HG03045 (cell line): ENCODE measurements at regions not wholly inside any gene's neighbourhood (a gene's known extent, or its start where the extent isn't known, plus 50 kb on each side); places are given as distances from the start of the nearest gene placed in this dataset.
"Not testable (repeated sequence)": the region's sequence is repeated elsewhere in the genome, so short reads cannot be mapped to it uniquely, and the experiment has no call there.

Experiments used
- ATAC-seq: cut with Tn5 transposase; IDR thresholded peaks from one replicate; pipeline ENCODE4 v1.9.1; 2021; ENCODE audit warnings: mild to moderate bottlenecking, moderate library complexity; ENCODE audit not compliant: unreplicated experiment

DNA sequence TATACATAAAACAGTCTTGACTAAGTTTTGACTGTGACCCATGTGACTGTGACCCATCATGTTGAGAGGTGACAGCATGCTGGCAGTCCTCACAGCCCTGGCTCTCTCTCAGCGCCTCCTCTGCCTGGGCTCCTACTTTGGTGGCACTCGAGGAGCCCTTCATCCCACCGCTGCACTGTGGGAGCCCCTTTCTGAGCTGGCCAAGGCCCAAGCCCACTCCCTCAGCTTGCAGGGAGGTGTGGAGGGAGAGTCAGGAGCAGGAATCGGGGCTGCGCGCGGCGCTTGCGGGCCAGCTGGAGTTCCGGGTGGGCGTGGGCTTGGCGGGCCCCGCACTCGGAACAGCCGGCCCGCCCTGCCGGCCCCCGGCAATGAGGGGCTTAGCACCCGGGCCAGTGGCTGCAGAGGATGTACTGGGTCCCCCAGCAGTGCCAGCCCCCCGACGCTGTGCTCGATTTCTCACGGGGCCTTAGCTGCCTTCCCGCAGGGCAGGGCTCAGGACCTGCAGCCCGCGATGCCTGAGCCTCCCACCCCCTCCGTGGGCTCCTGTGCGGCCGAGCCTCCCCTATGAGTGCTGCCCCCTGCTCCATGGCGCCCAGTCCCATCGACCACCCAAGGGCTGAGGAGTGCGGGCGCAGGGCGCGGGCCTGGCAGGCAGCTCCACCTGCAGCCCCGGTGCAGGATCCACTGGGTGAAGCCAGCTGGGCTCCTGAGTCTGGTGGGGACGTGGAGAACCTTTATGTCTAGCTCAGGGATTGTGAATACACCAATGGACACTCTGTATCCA is 955.9 kb upstream of the FAT3 start:
- not testable (repeated sequence) for ATAC-seq

DNA sequence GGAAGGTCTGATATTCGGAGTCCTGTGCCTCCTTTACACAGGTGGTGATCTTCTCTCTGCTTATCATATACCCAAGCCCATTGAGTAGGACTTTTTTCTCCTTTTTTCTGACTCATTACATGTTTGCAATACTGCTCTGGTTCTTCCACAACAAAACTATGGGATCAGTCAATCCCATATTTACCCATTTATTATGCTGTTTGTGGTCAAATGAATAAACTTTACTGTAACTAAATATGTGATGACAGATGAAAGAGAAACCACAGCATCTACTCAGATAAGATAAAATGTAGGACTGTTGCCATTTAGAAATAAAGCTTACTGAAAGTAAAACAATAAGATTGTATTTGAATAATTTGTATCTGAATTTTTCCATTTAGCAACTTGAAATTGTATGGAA is 958.7 kb upstream of the FAT3 start:
- no peak for ATAC-seq

DNA sequence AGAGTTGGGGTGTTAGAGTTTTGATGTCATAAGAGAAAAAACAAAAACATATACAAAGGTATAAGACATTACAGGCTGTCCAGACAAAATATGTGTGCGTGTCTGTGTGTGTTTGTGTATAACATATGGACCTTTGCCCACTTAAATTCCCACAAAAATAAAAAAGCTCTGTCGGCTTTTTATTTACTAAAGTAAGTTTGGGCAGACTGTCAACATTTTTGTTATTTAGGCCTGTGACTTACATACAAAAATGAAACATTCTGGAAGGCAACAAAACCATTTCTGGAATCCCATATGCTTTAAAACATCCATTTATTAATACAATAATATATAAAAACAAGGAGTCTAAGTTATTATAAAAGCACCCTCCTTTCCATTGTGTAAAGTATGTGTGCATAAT is 960.1 kb upstream of the FAT3 start:
- ATAC-seq = no peak

DNA sequence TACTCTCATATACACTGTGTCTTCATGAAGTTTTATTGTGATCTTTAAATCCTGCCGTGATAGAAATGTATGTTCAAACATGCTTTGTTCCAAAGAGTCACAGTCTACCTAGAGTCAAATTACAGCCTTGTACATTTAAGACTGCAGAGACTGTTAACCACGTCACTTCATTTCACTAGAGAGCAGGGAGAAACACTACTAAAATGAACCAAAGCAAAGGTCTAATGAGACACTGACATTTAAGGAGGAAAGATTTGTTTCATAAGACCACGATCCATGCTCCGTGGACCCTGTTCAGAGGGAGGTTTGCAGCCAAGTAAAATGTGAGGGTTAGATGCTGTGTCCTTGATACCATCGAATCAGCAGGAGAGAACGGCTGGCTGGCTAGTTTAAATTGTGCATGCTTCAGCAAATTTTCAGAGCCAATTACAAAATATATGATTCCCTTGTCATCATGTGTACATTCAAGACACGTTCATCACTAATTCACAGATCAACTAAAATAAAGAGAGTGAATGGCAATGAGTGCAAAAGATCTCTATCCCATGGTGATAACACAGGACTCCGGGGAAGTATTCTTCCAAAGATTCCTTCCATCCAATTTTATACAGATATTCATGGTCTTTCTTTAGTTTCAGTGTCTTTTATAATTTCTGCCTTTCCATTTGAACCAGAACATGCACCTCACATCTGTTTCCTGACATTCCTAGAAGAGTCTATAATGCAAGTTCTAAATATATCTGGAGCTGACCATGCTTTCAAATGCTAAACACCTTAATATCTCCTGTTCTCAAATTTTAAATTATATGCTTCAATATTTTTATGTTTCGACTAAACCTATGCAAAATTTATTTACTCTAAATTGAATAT is 960.9 kb upstream of the FAT3 start:
- no peak for ATAC-seq

DNA sequence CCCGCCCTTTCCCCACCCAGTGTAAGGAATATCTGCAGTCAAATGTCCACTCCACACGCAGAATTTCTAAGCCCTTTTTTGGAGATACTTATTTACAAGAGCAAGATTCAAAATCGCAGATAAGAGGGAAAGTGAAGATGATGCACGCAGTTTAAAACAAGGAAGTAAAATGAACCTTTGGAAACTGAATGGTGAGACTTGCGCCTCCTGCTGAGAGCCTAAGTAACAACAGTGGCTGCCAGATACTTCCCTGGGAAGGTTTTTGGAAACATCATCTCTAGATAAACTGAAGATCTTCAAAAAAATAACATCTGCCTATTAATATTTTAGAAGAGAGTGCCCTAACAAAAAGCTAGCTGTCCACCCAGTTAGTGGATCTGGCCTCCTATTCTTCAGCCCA is 963.1 kb upstream of the FAT3 start:
- no peak for ATAC-seq

DNA sequence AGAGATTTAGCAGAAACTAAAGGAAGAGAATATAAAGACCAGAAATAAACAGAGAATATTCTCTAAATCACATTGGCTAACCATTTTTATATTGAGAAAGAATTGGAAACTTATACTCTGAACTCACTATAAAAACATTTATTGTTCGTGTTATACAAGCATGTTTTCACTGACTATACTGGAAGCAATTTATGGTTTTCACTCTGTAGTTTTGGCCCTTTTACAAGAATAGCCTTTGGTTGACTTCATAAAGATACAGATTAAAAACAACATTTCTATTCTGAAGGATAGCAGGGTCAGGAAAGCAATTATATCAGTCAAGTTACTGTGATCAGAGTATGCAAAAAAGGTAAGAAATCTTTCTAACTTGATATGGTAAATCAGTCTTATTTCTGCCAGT is 965.7 kb upstream of the FAT3 start:
- ATAC-seq = no peak

DNA sequence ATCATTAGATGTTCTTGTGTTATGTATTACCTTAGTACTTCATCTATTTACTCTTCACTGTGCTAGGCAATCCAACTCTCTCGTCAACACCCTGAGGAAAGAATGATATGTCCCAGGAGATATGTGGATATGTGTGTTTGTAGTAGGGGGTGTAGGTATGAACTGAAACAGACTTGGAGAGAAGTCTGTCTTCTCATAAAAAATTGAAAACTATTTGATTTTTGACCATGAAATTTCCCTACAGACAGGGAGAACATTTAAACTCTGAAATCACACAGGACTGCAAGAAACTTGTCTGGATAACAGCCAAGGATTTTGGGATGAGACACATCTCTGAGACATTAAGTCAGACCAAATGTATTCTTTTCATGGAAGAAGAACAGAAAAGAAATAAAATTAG is 967.0 kb upstream of the FAT3 start:
- no peak for ATAC-seq

DNA sequence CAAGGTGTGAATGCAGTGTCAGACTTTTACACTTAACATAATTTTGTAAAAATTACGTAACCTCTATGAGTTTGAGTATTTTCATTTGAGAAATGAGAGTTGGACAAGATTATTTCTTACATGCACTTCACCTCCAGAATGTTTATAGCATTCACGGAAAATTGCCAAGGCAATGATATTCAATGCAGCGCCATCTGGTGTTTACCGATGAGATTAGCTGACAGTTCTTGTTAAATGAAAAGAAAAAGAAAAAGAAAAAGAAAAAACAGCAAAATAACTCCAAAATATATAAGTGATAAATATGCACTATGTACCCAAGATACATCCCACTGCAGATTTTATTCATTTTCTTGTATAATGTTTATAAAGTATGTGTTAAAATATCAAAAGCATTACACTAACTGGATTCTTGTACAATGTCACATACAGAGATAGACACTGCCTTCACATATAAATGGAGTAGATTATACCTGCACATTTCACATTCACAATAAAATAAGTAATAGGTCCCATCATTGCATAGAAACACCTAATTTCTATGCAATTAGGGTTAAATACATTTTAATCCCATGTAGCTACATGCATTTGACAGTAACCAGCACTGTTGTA is 976.3 kb upstream of the FAT3 start:
- no peak for ATAC-seq

DNA sequence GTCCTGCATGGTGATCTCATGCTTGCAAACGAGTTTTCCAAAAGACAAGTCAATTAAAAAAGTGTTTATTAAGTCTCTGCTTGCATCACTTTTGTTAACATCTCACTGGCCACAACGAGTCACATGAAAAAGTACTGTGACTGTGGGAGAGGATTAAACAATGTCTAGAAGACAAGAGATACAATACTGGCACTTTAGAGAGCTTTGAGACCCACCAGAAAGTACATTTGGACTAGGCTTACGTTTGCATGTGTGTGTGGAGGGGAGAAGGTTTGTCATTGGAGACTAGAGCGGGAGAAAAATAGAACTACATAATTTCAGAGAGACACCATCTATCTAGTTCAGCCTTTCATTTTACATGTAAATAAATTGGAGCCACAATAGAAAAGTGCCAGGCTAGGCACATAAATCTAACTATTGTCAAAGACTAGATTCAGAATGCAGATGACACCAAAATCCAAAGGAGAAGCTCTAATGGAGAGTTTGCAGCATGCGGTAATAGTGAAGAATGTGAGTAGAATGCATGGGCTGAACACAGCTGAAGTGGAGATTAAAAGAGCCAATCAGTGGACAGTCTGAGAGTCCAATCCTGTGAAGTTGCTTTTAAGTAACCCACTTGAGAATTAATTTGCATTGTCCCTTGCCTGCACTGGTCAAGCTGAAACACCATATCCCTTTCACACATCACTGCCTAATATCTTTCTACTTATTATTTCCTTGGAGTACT is 977.4 kb upstream of the FAT3 start:
- no peak for ATAC-seq

DNA sequence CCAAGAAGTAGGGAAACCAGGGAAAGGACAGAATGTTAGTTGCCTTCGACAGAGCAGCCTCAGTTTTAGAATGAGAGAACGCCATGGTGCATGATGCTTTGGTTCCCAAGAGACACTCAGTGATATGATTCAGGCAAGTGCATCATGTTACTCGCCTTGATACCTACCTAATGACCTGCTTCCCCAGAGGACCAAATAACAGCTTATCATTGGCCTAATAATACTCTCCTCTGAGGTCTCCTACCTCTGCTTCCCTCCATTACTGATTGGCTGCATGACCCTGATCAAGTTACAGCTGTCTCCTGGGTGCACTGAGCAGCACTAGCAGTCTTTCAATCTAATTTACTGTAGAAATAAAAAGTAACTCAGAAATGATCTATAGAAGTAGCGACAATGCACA is 979.7 kb upstream of the FAT3 start:
- ATAC-seq = no peak

DNA sequence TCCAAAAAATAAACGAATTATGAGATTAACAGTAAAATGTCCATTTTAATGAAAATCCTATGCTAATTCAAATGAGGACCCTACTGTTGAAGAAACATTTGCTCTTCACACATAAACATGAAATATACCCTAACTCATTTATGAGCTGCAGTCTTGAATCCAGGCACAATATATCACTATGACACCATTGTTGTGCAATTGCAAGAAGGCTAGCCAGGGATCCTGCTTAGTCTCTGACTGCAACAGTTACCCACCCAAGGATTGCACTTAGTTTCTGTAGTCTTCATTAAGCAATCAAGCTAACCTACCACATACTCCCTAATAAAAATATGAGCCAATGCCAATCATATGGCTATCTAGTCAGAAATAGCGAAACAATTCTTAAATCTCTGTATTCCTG is 981.0 kb upstream of the FAT3 start:
- no peak for ATAC-seq

DNA sequence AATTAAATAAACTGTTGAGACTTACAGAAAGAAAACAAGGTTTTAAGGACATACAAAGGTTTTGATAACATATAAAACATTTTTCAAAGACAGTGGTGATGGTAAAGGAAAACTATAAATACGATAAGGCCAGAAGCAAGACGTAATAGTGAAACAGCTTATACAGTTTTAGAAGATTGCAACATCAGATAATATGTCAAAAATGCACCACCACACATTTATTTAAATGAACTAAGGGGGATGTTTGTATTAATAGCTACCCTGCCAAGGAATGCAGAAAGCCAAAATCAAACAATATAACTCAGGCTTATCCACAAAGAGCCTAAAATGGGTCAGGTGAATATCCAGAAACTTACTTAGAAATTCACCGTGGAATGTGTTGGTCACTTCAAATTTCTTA is 981.6 kb upstream of the FAT3 start:
- no peak for ATAC-seq

DNA sequence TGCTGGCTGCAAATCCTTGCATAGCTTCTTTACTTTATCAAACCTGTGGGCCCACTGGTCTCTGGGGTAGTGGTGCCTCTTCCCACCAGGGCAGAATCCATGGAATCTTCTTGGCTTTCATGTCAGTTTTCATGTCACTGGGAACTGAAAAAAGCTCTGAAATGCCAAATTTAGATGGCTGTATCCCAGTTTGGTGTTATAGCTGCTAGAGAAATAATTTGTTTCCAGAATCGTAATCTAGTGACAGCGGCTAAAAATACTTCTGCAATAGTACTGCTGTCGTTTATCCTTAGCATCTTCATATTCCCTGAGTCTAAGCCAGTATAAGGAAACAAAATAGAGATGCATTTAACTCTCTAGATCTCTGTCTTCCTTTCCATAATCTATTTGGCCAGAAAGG is 983.4 kb upstream of the FAT3 start:
- no peak for ATAC-seq

DNA sequence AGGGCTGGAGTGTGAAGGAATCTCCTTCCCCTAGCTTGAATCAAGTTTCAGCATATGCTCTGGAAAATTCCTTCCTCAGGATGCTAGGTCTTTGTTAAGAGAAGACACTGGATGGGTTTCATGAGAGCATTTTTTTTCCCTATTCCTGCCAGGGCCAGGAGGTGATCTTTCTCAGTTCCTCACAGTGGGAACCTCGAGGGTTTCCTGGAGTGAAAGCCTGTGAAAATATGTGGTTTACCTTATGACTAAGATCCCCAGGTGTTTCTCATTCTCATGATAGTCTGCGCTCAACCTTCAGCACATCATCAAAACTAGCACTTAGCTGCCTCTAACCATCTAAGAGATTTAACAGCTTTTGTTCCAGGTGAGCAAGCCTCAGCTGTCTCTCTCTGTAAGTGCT is 985.3 kb upstream of the FAT3 start:
- no peak for ATAC-seq

DNA sequence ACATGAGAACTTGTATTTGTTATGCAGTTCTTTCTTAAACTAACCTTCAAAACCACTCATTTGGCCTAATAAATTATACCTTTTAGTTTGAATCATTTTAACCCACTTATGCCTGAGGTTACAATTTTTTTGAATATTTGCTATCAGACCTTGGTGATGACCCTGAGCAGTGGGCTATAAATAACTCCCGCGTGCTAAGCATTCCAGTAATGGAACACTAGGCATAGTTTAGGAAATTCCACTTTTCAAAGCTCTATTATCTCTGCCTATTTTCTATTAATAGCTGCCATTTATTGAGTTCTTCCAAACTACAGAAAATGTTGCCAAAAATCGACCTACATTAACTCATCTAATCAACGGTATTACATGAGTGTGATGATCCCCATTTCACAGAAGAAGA is 993.4 kb upstream of the FAT3 start:
- no peak for ATAC-seq

DNA sequence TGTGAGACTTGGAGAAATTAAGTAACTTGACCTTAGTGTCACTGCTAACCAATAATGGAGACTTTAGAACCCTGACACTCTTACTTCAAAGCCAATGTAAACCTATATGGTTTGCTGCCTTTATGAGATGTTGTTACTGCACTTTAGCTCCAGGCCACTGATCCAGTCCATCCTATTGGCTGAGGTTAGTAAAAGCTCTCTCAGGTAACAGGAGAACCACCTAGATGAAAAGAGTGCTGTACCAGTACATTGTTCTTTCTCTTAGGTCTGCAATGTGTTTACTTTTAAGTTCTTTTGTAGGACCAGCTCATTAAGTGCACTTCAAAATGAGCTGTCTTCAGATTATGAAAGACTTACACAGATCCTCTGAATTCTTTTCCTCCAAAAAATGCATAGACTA is 994.0 kb upstream of the FAT3 start:
- ATAC-seq = no peak

DNA sequence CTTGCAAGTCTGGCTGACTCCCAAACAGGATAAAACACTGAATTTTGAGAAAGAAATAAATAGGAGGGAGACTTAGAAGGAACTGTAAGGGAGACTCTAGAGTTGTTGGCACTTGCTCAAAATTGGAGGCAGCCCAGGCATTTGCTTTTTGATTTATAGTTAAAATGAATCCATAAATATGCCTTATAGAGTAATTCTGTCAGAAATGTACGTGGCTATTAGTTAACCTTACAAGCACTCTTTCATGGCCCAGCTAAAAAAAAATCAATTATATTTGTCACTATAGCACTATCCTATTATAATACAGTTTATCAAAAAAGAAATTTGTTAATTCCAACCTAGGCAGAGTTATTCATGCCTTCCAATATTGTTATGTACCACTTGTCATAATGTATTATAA is 1000.0 kb upstream of the CHORDC1 start:
- ATAC-seq = no peak

DNA sequence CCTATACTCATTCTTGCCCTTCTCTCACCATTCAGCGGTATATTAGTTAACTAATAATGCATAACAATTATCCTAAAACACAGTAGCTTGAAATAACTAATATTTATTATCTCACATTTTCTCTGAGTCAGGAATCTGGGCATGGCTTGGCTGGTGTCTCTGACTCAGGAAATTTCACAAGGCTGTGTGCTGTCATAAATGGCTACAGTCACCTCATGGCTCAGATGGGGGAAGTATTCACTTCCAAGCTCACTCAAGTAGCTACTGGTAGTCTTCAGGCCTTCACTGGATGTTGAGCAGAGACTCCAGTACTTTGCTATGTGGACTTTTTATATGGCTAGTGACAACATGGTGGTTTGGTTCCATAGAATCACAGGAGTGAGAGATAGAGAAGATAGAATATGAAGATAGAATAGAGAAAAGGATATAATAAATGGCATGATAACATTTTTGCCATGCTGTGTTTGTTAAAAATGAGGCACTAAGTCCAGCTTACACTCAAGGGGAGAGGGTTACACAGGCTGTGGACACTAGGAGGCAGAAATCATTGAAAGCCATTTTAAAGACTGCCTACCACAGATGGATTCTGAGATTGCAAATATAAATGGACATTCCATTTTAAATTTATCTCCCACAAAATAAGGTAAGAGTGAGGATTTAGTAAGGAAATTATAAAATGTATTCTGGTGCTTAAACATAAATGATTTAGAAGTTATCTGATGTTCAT is 997.8 kb upstream of the CHORDC1 start:
- no peak for ATAC-seq

DNA sequence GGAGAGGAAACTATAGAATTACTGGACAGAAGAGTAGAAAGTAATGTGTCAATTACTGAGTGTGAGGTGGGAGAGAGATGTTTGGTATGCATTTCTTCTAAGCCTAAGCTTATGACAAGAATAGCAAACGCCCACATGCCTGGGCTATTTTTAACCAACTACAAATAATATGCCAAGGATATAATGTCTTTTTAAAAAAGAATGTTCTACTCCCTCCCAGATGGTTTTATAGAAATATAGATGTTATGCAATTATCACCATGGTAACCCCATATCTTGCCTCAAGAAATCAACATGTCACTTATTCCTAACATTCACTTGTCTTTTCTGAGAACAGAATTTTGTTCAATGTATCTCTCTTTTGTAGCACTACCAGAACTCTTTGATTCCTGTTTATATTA is 996.7 kb upstream of the CHORDC1 start:
- ATAC-seq = no peak

DNA sequence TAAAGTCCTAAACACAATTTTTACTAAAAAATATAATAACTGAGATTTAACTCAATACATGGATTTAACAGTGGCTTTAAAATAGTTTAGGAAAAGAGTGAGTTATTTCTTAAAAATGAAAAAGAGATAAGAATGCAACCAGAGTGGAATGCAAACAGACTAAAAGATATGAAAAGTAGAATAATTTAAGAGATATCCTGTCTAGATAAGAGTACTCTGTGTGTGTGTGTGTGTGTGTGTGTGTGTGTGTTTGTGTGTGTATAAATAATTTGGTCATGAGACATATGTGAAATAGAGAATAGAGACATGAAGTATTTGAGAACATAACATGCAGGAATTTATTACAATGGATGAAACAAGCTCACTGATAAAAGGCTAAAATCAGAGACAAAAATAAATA is 986.9 kb upstream of the CHORDC1 start:
- no peak for ATAC-seq

DNA sequence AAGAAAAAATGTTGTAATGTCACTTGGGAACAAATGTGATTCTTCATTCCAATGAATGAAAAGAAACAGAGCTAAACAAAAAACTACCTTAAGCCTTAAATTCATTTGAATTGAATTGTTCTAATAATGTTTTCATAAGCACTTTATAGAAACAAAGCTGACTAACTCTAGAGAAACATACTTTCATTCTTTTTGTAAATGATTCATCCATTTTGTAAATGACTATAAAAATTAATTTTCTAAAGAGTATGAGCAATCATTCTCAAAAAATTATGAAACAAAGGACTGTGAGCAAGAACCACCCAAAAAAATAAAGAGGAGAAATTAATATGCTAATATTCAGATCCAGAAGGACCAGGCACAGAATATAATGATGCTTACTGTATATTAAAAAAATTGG is 986.5 kb upstream of the CHORDC1 start:
- ATAC-seq = no peak
